ENCODE measurements at regions not wholly inside any gene's neighbourhood (a gene's known extent, or its start where the extent isn't known, plus 50 kb on each side); places are given as distances from the start of the nearest gene placed in this dataset.

- Histone ChIP-seq H3K27me3 (no peaks in the 10 kb centered on the region), H3K4me3 (no peak overlapping the region), H3K27ac (no peak overlapping the region), H3K36me3 (no peaks in the 10 kb centered on the region), H3K4me1 (peaks cover 0 to 9% (median 0%) of the 10 kb centered on the region in 4 donors), H3K9me3 (no peaks in the 10 kb centered on the region)
- intact Hi-C loops (cut with DNase I; ENCODE audit: low total_unique reads), result no loop called here
- peak in 1 of 2 donors; percentile 19 for DNase-seq
- TF ChIP-seq POLR2A (IDR thresholded peaks at IDR 0.05), result no peak
- TF ChIP-seq EP300 (IDR thresholded peaks at IDR 0.05), result no peak
- TF ChIP-seq POLR2AphosphoS5 (IDR thresholded peaks at IDR 0.05), result no peak
- TF ChIP-seq CTCF (IDR thresholded peaks at IDR 0.05), result no peak
These were observed 696.0 kb downstream of the ZNF385D start for GRCh38 chr3:21055015-21055414.

GRCh38 chr3:21054064-21054463 is 696.9 kb downstream of the ZNF385D start:
- no peak for DNase-seq
- Histone ChIP-seq H3K9me3 (no peaks in the 10 kb centered on the region), H3K4me3 (no peak overlapping the region), H3K4me1 (peaks cover 0 to 1% (median 0%) of the 10 kb centered on the region in 4 donors), H3K36me3 (no peaks in the 10 kb centered on the region), H3K27ac (no peak overlapping the region), H3K27me3 (no peaks in the 10 kb centered on the region)
- WGBS, 5 donors, result 66 to 83% (median 79%) methylated on average over 3 of the region's 3 CpGs
- TF ChIP-seq POLR2AphosphoS5 (IDR thresholded peaks at IDR 0.05) (no peak), POLR2A (IDR thresholded peaks at IDR 0.05) (no peak), CTCF (IDR thresholded peaks at IDR 0.05) (no peak), EP300 (IDR thresholded peaks at IDR 0.05) (no peak)
- intact Hi-C loops (cut with DNase I; ENCODE audit: low total_unique reads), result no loop called here

GRCh38 chr3:21049334-21050062 is 701.5 kb downstream of the ZNF385D start:
- intact Hi-C loops (cut with DNase I; ENCODE audit: low total_unique reads), result no loop called here
- no peak for TF ChIP-seq POLR2A (IDR thresholded peaks at IDR 0.05)
- no peak overlapping the region for H3K4me3 ChIP-seq
- H3K36me3 ChIP-seq, result no peaks in the 10 kb centered on the region
- H3K9me3 ChIP-seq, result no peaks in the 10 kb centered on the region
- no peak for DNase-seq
- WGBS, 5 donors, result 74 to 84% (median 77%) methylated on average over 7 of the region's 7 CpGs
- H3K27me3 ChIP-seq, result no peaks in the 10 kb centered on the region
- no peak overlapping the region for H3K27ac ChIP-seq
- H3K4me1 ChIP-seq, result no peaks in the 10 kb centered on the region

- DNase-seq, result no peak
- Histone ChIP-seq H3K36me3 (no peaks in the 10 kb centered on the region), H3K27me3 (no peaks in the 10 kb centered on the region), H3K9me3 (no peaks in the 10 kb centered on the region), H3K4me3 (no peak overlapping the region), H3K27ac (no peak overlapping the region), H3K4me1 (no peaks in the 10 kb centered on the region)
- WGBS, 5 donors, result 56 to 73% (median 66%) methylated on average over 1 of the region's 1 CpG
- TF ChIP-seq CTCF (IDR thresholded peaks at IDR 0.05), result no peak
- TF ChIP-seq POLR2AphosphoS5 (IDR thresholded peaks at IDR 0.05), result no peak
- no peak for TF ChIP-seq POLR2A (IDR thresholded peaks at IDR 0.05)
- no peak for TF ChIP-seq EP300 (IDR thresholded peaks at IDR 0.05)
- intact Hi-C loops (cut with DNase I; ENCODE audit: low total_unique reads), result no loop called here
These were observed 707.9 kb downstream of the ZNF385D start for GRCh38 chr3:21043139-21043538.

GRCh38 chr3:21042184-21042583 is 708.8 kb downstream of the ZNF385D start:
- 95 to 97% (median 96%) methylated on average over 9 of the region's 9 CpGs for WGBS, 5 donors
- DNase-seq, result no peak
- Histone ChIP-seq H3K4me1 (no peaks in the 10 kb centered on the region), H3K27ac (no peak overlapping the region), H3K36me3 (no peaks in the 10 kb centered on the region), H3K27me3 (no peaks in the 10 kb centered on the region), H3K9me3 (no peaks in the 10 kb centered on the region), H3K4me3 (no peak overlapping the region)
- intact Hi-C loops (cut with DNase I; ENCODE audit: low total_unique reads), result no loop called here
- no peak for TF ChIP-seq POLR2A (IDR thresholded peaks at IDR 0.05)
- TF ChIP-seq EP300 (IDR thresholded peaks at IDR 0.05), result no peak
- TF ChIP-seq CTCF (IDR thresholded peaks at IDR 0.05), result no peak
- TF ChIP-seq POLR2AphosphoS5 (IDR thresholded peaks at IDR 0.05), result no peak
